ENCODE measurements at regions not wholly inside any gene's neighbourhood (a gene's known extent, or its start where the extent isn't known, plus 50 kb on each side); places are given as distances from the start of the nearest gene placed in this dataset.

GRCh38 chr9:25254051-25254450 lies 424.2 kb downstream of the TUSC1 start:
- whole genome bisulfite sequencing, 5 donors, result 34 to 42% (median 38%) methylated on average over 2 of the region's 2 CpGs
- Histone ChIP-seq H3K4me1 (no peaks in the 10 kb centered on the region), H3K27ac (no peak overlapping the region), H3K27me3 (replicated peaks in 1 of 7) (no peaks in the 10 kb centered on the region), H3K4me3 (no peak overlapping the region), H3K36me3 (no peaks in the 10 kb centered on the region), H3K9me3 (peaks cover 0 to 17% (median 13%) of the 10 kb centered on the region in 8 donors)
- DNase-seq, result no peak
- TF ChIP-seq POLR2A (IDR thresholded peaks at IDR 0.05), result no peak
- TF ChIP-seq POLR2AphosphoS5 (IDR thresholded peaks at IDR 0.05), result no peak
- TF ChIP-seq, protein P1, sequence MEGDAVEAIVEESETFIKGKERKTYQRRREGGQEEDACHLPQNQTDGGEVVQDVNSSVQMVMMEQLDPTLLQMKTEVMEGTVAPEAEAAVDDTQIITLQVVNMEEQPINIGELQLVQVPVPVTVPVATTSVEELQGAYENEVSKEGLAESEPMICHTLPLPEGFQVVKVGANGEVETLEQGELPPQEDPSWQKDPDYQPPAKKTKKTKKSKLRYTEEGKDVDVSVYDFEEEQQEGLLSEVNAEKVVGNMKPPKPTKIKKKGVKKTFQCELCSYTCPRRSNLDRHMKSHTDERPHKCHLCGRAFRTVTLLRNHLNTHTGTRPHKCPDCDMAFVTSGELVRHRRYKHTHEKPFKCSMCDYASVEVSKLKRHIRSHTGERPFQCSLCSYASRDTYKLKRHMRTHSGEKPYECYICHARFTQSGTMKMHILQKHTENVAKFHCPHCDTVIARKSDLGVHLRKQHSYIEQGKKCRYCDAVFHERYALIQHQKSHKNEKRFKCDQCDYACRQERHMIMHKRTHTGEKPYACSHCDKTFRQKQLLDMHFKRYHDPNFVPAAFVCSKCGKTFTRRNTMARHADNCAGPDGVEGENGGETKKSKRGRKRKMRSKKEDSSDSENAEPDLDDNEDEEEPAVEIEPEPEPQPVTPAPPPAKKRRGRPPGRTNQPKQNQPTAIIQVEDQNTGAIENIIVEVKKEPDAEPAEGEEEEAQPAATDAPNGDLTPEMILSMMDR (IDR thresholded peaks at IDR 0.05 in 8 of 11, conservative IDR thresholded peaks at IDR 0.05 in 3 of 11), result no peak
- intact Hi-C loops (cut with DNase I; ENCODE audit: low total_unique reads), result no loop called here

DNA sequence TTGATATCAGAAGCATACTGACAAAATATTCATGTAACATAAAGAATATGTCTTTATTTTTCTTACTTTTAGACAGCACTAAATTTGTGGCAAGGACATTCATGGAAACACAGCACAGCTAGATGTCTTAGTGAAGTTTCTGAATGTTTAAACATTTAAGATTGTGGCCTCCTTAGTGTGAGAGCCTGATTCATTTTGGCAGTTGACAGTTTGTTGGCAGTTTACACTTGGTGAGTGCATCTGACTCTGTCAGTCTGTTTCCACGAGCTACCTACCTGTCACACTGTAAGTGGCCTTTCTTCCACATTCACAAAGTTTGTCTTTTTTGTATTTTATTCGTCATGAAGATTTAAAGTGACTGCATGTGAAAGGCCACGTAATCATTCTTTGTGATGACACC lies 436.8 kb downstream of the TUSC1 start:
- intact Hi-C loops (cut with DNase I; ENCODE audit: low total_unique reads), result no loop called here

GRCh38 chr9:25226901-25227686 lies 451.1 kb downstream of the TUSC1 start:
- Histone ChIP-seq H3K27me3 (replicated peaks in 1 of 7) (no peaks in the 10 kb centered on the region), H3K4me3 (no peak overlapping the region), H3K27ac (no peak overlapping the region), H3K9me3 (peaks cover 0 to 37% (median 22%) of the 10 kb centered on the region in 8 donors), H3K4me1 (no peaks in the 10 kb centered on the region), H3K36me3 (no peaks in the 10 kb centered on the region)
- TF ChIP-seq POLR2A (IDR thresholded peaks at IDR 0.05) (no peak), POLR2AphosphoS5 (IDR thresholded peaks at IDR 0.05) (no peak)
- TF ChIP-seq, protein P1 (IDR thresholded peaks at IDR 0.05 in 8 of 11, conservative IDR thresholded peaks at IDR 0.05 in 3 of 11), result no peak
- intact Hi-C loops (cut with DNase I; ENCODE audit: low total_unique reads), result no loop called here
- 84 to 88% (median 86%) methylated on average over 8 of the region's 8 CpGs for WGBS, 5 donors
- DNase-seq, result no peak

More for the DNA sequence above, 436.8 kb downstream of the TUSC1 start:
- no peaks in the 10 kb centered on the region for H3K36me3 ChIP-seq
- H3K4me1 ChIP-seq, result no peaks in the 10 kb centered on the region
- H3K9me3 ChIP-seq, result peaks cover 0 to 13% (median 0%) of the 10 kb centered on the region in 8 donors
- TF ChIP-seq POLR2A (IDR thresholded peaks at IDR 0.05) (no peak), POLR2AphosphoS5 (IDR thresholded peaks at IDR 0.05) (no peak)
- TF ChIP-seq, protein P1 (IDR thresholded peaks at IDR 0.05 in 8 of 11, conservative IDR thresholded peaks at IDR 0.05 in 3 of 11), result no peak
- H3K27ac ChIP-seq, result no peak overlapping the region
- no peak overlapping the region for H3K4me3 ChIP-seq
- 65 to 71% (median 65%) methylated on average over 3 of the region's 3 CpGs for WGBS, 5 donors
- no peaks in the 10 kb centered on the region for H3K27me3 ChIP-seq (replicated peaks in 1 of 7)
- no peak for DNase-seq

DNA sequence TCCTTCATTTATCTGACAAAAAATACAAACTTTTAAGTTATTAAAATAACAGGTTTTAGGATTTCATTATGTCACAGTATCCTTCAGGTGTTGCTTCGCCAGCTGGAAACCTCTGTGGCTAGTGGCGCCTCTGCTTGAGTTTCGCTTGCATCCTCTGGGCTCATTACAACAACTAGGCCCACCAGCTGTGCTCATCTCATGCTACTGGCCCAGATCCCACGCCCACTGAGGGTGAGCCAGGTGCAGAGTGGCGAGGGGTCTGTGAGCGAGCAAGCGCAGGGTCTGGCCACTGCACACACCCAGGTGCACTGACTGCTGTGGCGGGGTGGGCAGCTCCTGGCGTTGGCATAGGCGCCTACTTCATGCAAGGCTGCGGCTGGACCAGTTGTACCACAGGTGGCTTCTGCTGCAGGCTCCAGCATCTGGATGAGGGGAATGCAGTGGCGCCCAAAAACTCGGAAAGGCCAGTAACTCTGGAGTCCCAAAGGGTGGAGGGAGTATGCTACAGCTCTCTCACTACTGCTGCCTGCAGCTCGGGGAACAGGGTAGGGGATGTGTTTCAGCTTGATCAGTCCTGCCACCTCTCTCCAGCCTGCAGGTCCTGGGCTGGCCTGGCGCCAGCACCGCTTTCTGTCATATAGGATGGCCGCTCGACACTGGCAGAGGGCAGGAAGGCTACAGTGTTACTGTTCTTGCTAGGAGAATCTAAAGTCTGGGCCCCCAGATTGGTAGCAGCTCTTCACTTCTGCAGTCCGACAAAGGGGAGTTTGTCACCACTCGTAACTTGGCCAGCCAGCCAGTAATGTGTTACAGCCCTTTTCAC lies 452.1 kb downstream of the TUSC1 start:
- TF ChIP-seq, protein P1 (IDR thresholded peaks at IDR 0.05 in 8 of 11, conservative IDR thresholded peaks at IDR 0.05 in 3 of 11), result no peak
- no peak for TF ChIP-seq POLR2AphosphoS5 (IDR thresholded peaks at IDR 0.05)
- no peak for TF ChIP-seq POLR2A (IDR thresholded peaks at IDR 0.05)
- peaks cover 0 to 35% (median 21%) of the 10 kb centered on the region in 8 donors for H3K9me3 ChIP-seq
- H3K27me3 ChIP-seq (replicated peaks in 1 of 7), result no peaks in the 10 kb centered on the region
- DNase-seq, result no peak
- H3K4me3 ChIP-seq, result no peak overlapping the region
- intact Hi-C loops (cut with DNase I; ENCODE audit: low total_unique reads), result no loop called here
- WGBS, 5 donors, result 82 to 94% (median 90%) methylated on average over 8 to 20 of the region's 20 CpGs
- no peaks in the 10 kb centered on the region for H3K4me1 ChIP-seq
- no peak overlapping the region for H3K27ac ChIP-seq
- no peaks in the 10 kb centered on the region for H3K36me3 ChIP-seq

All from spleen (tissue), 11 donors.